DOHH2 (cell line): ENCODE measurements at regions not wholly inside any gene's neighbourhood (a gene's known extent, or its start where the extent isn't known, plus 50 kb on each side); places are given as distances from the start of the nearest gene placed in this dataset.

ENCODE experiments used
- H3F3A ChIP-seq: fragments of 200-600 bp; sonication (generic), shearing (Covaris generic); 2 replicates; pipeline ENCODE4 v1.6.0; 2016; ENCODE audit warnings: antibody characterized with exemption, mild to moderate bottlenecking; ENCODE audit not compliant: control insufficient read depth, insufficient read depth
- H3K27ac ChIP-seq: fragments of 200-600 bp; sonication (generic); 2 replicates; pipeline ENCODE4 v1.5.1; 2014; ENCODE audit warnings: low read depth, mild to moderate bottlenecking, low read length, moderate library complexity
- H3K27me3 ChIP-seq: fragments of 200-600 bp; sonication (generic); 2 replicates; pipeline ENCODE4 v1.6.1; 2014; ENCODE audit warnings: mild to moderate bottlenecking, low read length, mixed read lengths; ENCODE audit not compliant: control insufficient read depth
- H3K36me3 ChIP-seq: fragments of 200-600 bp; sonication (generic); 2 replicates; pipeline ENCODE4 v1.6.1; 2014; ENCODE audit warnings: mild to moderate bottlenecking, low read length, moderate library complexity, mixed read lengths; ENCODE audit not compliant: control insufficient read depth
- H3K4me1 ChIP-seq: fragments of 200-600 bp; sonication (generic); 2 replicates; pipeline ENCODE4 v1.6.1; 2014; ENCODE audit warnings: mild to moderate bottlenecking, low read length, mixed read lengths; ENCODE audit not compliant: control insufficient read depth
- H3K4me2 ChIP-seq: fragments of 200-600 bp; sonication (generic); 2 replicates; pipeline ENCODE4 v1.6.0; 2014; ENCODE audit warnings: mild to moderate bottlenecking, low read length, moderate library complexity
- H3K4me3 ChIP-seq: fragments of 200-600 bp; sonication (generic); 2 replicates; pipeline ENCODE4 v1.5.1; 2014; ENCODE audit warnings: mild to moderate bottlenecking, low read length, mixed read lengths
- H3K79me2 ChIP-seq: fragments of 200-600 bp; sonication (generic); 2 replicates; pipeline ENCODE4 v1.6.1; 2014; ENCODE audit warnings: mild to moderate bottlenecking, low read length, mixed read lengths; ENCODE audit not compliant: control insufficient read depth
- H3K9me2 ChIP-seq: fragments of 200-600 bp; sonication (generic); replicated peaks from 2 replicates; pipeline ENCODE4 v1.6.1; 2014; ENCODE audit warnings: mild to moderate bottlenecking, low read length, mixed read lengths; ENCODE audit not compliant: control insufficient read depth
- H3K9me3 ChIP-seq: fragments of 200-600 bp; sonication (generic); 2 replicates; pipeline ENCODE4 v1.6.1; 2014; ENCODE audit warnings: antibody characterized with exemption, low read length, mixed read lengths; ENCODE audit not compliant: control insufficient read depth, insufficient read depth
- H4K20me1 ChIP-seq: fragments of 200-600 bp; sonication (generic); 2 replicates; pipeline ENCODE4 v1.6.0; 2014; ENCODE audit warnings: low read depth, mild to moderate bottlenecking, antibody characterized with exemption, low read length, moderate library complexity; ENCODE audit not compliant: control insufficient read depth, insufficient read depth
- EZH2phosphoT487 ChIP-seq: fragments of 200-600 bp; sonication (generic); IDR thresholded peaks from 2 replicates; pipeline ENCODE4 v1.6.1; 2017; ENCODE audit warnings: borderline replicate concordance, mild to moderate bottlenecking, antibody characterized with exemption, low read length, moderate library complexity, mixed read lengths
- TF ChIP-seq, protein P1 (sequence below): fragments of 200-600 bp; sonication (generic); IDR thresholded peaks from one replicate; pipeline ENCODE4 v1.5.1; 2014; ENCODE audit warnings: antibody characterized with exemption, mild to moderate bottlenecking, low read depth, low read length; ENCODE audit not compliant: poor library complexity, severe bottlenecking

DNA sequence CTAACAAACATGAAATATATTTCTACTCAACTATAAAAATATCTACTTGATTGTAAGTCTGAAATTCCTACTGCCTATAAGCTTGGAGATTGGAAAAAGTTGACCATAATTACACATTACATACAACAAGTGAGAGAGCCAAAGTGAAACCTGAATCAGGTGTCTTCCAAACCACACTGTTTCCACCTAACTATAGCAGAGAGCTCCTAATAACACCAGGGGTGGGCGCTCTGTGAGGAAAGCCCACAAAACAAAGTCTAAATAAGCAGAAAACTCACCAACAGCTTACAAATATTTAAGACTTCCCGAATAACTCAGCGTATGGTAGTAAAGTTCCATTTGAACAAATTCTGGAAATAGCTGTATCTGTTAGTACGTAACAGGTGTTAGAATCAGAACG is 119.9 kb downstream of the GPR37 start:
- Histone ChIP-seq H4K20me1 (no peaks in the 10 kb centered on the region), H3K27ac (no peak overlapping the region), H3K9me3 (no peaks in the 10 kb centered on the region), H3F3A (no peaks in the 10 kb centered on the region), H3K4me2 (no peak overlapping the region), H3K9me2 (no peaks in the 10 kb centered on the region), H3K4me3 (no peak overlapping the region), H3K4me1 (no peaks in the 10 kb centered on the region), H3K79me2 (no peaks in the 10 kb centered on the region), H3K27me3 (no peaks in the 10 kb centered on the region), H3K36me3 (no peaks in the 10 kb centered on the region)
- TF ChIP-seq, protein P1, sequence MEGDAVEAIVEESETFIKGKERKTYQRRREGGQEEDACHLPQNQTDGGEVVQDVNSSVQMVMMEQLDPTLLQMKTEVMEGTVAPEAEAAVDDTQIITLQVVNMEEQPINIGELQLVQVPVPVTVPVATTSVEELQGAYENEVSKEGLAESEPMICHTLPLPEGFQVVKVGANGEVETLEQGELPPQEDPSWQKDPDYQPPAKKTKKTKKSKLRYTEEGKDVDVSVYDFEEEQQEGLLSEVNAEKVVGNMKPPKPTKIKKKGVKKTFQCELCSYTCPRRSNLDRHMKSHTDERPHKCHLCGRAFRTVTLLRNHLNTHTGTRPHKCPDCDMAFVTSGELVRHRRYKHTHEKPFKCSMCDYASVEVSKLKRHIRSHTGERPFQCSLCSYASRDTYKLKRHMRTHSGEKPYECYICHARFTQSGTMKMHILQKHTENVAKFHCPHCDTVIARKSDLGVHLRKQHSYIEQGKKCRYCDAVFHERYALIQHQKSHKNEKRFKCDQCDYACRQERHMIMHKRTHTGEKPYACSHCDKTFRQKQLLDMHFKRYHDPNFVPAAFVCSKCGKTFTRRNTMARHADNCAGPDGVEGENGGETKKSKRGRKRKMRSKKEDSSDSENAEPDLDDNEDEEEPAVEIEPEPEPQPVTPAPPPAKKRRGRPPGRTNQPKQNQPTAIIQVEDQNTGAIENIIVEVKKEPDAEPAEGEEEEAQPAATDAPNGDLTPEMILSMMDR, result no peak
- TF ChIP-seq EZH2phosphoT487, result no peak

DNA sequence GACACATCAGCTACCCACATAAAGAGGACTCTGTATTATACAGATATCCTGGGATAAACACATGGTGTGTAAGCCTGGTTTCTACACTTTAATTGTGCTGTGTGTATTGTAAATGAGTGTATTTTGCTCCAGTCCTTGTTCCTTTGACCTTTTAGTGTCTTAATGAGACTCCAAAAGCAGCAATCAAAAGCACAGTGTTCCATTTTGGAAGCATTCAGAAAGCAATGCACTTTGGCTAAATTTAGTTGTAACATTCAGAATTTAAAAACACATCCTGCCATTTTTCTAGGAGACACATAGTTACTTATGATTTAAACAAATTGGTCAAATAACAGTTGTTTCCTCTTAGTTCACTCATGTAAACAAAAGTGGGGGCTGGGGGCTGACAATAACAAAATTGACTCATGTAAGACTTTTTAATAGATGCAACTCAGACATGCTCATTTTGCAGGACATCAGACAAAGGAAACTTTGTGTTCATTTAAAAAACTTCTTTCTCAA is 122.2 kb downstream of the GPR37 start:
- Histone ChIP-seq H3K4me3 (no peak overlapping the region), H3K4me2 (no peak overlapping the region), H4K20me1 (no peaks in the 10 kb centered on the region), H3K27me3 (no peaks in the 10 kb centered on the region), H3K36me3 (no peaks in the 10 kb centered on the region), H3K27ac (no peak overlapping the region), H3K9me2 (no peaks in the 10 kb centered on the region), H3K9me3 (no peaks in the 10 kb centered on the region), H3K4me1 (no peaks in the 10 kb centered on the region), H3F3A (no peaks in the 10 kb centered on the region), H3K79me2 (no peaks in the 10 kb centered on the region)
- TF ChIP-seq, protein P1, result no peak
- TF ChIP-seq EZH2phosphoT487, result no peak

DNA sequence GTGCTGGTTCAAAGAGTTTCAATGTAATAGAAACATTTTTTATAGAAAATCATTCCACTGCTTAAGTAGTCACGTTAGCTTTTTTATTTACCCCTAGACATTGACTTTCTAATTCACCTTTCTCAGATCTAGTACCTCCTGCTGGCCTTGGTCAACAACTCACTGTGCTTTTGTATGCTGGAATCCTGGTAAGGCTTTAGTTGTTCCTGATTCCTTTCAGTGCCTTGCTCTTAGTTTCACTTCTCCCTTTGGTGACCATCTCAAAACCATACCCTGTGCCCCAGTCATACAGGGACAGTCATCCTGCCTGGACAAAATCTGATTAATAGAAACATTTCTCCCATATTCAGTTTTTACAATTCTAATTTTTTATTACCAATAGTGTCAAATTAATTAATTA is 130.2 kb downstream of the GPR37 start:
- no peaks in the 10 kb centered on the region for H3K36me3 ChIP-seq
- H3K27me3 ChIP-seq, result no peaks in the 10 kb centered on the region

More for the DNA sequence above, 130.2 kb downstream of the GPR37 start:
- Histone ChIP-seq H4K20me1 (no peaks in the 10 kb centered on the region), H3K4me1 (no peaks in the 10 kb centered on the region), H3K9me2 (no peaks in the 10 kb centered on the region), H3F3A (no peaks in the 10 kb centered on the region), H3K79me2 (no peaks in the 10 kb centered on the region), H3K4me2 (no peak overlapping the region), H3K27ac (no peak overlapping the region), H3K4me3 (no peak overlapping the region), H3K9me3 (no peaks in the 10 kb centered on the region)
- TF ChIP-seq EZH2phosphoT487, result no peak
- TF ChIP-seq, protein P1, result no peak
